Central memory CD8-positive, alpha-beta T cell (primary cell): ENCODE measurements at regions not wholly inside any gene's neighbourhood (a gene's known extent, or its start where the extent isn't known, plus 50 kb on each side); places are given as distances from the start of the nearest gene placed in this dataset.
"Not testable (repeated sequence)": the region's sequence is repeated elsewhere in the genome, so short reads cannot be mapped to it uniquely, and the experiment has no call there.

Source experiments
- ATAC-seq: fragments of 150-1000 bp; cut with Tn5 transposase; replicated peaks from 2 replicates; pipeline ENCODE4 v1.10.0; 2022; ENCODE audit warnings: mild to moderate bottlenecking, moderate FRiP score, moderate number of reproducible peaks; ENCODE audit not compliant: poor library complexity, severe bottlenecking; ENCODE audit errors: extremely low read depth
- DNase-seq, 2 donors: peaks; one replicate each; pipeline ENCODE4 v3.0.0; 2021; ENCODE audit warnings: low spot score in 2 of 2
- H3K27ac Mint-ChIP-seq: one replicate; pipeline ENCODE4 v1.8.0; 2022; ENCODE audit warnings: low read depth, mild to moderate bottlenecking, moderate library complexity, mixed read lengths
- H3K27me3 Mint-ChIP-seq: one replicate; pipeline ENCODE4 v1.8.0; 2022; ENCODE audit warnings: mixed read lengths
- H3K36me3 Mint-ChIP-seq: one replicate; pipeline ENCODE4 v1.8.0; 2022; ENCODE audit warnings: mild to moderate bottlenecking, moderate library complexity, mixed read lengths; ENCODE audit not compliant: insufficient read depth
- H3K4me1 Mint-ChIP-seq: one replicate; pipeline ENCODE4 v1.8.0; 2022; ENCODE audit warnings: mixed read lengths
- H3K4me3 Mint-ChIP-seq: one replicate; pipeline ENCODE4 v1.8.0; 2022; ENCODE audit warnings: mild to moderate bottlenecking, moderate library complexity, mixed read lengths
- H3K9me3 Mint-ChIP-seq: one replicate; pipeline ENCODE4 v1.8.0; 2022; ENCODE audit warnings: mixed read lengths

- no peak for DNase-seq
- Mint-ChIP-seq H3K36me3 (no peaks in the 10 kb centered on the region), H3K9me3 (no peaks in the 10 kb centered on the region), H3K27me3 (no peaks in the 10 kb centered on the region), H3K27ac (no peak overlapping the region), H3K4me1 (no peaks in the 10 kb centered on the region), H3K4me3 (no peak overlapping the region)
- no peak for ATAC-seq
Measured at GRCh38 chr20:6388671-6389197, 265.9 kb upstream of the FERMT1 start.

- no peak overlapping the region for H3K27ac Mint-ChIP-seq
- no peaks in the 10 kb centered on the region for H3K27me3 Mint-ChIP-seq
- ATAC-seq (no peak), DNase-seq (no peak)
- H3K4me3 Mint-ChIP-seq: no peak overlapping the region
- H3K4me1 Mint-ChIP-seq: no peaks in the 10 kb centered on the region
- no peaks in the 10 kb centered on the region for H3K36me3 Mint-ChIP-seq
- H3K9me3 Mint-ChIP-seq: peaks cover 6% of the 10 kb centered on the region
Measured at GRCh38 chr20:6384956-6385486, 262.2 kb upstream of the FERMT1 start.

- ATAC-seq (no peak), DNase-seq (no peak)
- H3K4me1 Mint-ChIP-seq: no peaks in the 10 kb centered on the region
- peaks cover 6% of the 10 kb centered on the region for H3K9me3 Mint-ChIP-seq
- no peaks in the 10 kb centered on the region for H3K36me3 Mint-ChIP-seq
- H3K27me3 Mint-ChIP-seq: no peaks in the 10 kb centered on the region
- H3K4me3 Mint-ChIP-seq: no peak overlapping the region
- no peak overlapping the region for H3K27ac Mint-ChIP-seq
Measured at GRCh38 chr20:6384380-6384779, 261.6 kb upstream of the FERMT1 start.

DNA sequence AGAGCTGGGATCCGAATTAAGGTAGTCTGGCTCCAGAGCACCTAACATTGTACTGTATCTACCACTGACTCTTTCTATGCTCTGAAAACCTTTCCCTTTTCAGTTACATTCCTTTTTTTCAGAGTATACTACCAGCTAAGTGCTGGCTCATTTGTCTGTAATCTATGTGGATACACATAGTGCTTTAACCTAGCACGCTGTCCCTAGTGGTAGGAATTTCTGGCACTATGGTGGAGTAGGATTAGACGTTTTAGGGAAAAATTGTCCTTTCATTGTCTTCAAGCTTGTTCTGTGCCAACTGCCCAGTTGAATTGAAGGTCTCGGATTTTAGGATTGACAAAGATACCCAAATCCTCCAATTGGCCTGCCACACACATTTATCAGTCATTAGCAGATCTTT lies 259.1 kb upstream of the FERMT1 start:
- no peaks in the 10 kb centered on the region for H3K36me3 Mint-ChIP-seq
- no peak overlapping the region for H3K4me3 Mint-ChIP-seq
- peaks cover 6% of the 10 kb centered on the region for H3K9me3 Mint-ChIP-seq
- no peaks in the 10 kb centered on the region for H3K4me1 Mint-ChIP-seq
- DNase-seq: no peak
- no peak for ATAC-seq
- H3K27me3 Mint-ChIP-seq: no peaks in the 10 kb centered on the region
- no peak overlapping the region for H3K27ac Mint-ChIP-seq

DNA sequence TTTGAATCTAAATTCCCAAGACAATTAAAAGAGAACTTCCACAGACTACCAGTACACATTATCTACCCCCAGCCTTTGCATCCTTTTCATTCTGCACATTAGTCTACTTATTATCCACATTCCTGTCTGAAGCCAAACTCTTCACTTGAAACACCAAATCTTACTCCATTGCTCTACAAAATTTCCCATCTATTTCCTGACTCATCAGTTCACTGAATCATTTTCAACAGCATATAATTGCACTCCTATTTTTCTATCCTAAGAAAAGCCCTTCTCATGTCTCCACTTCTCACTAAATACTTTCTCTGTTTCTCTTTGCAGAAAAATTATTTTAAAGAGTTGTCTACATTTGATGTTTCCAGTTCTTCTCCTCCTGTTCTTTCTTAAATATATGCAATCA lies 239.4 kb upstream of the FERMT1 start:
- Mint-ChIP-seq H3K36me3 (no peaks in the 10 kb centered on the region), H3K4me3 (no peak overlapping the region), H3K4me1 (no peaks in the 10 kb centered on the region), H3K9me3 (peaks cover 6% of the 10 kb centered on the region), H3K27me3 (no peaks in the 10 kb centered on the region), H3K27ac (no peak overlapping the region)
- ATAC-seq (no peak), DNase-seq (no peak)

DNA sequence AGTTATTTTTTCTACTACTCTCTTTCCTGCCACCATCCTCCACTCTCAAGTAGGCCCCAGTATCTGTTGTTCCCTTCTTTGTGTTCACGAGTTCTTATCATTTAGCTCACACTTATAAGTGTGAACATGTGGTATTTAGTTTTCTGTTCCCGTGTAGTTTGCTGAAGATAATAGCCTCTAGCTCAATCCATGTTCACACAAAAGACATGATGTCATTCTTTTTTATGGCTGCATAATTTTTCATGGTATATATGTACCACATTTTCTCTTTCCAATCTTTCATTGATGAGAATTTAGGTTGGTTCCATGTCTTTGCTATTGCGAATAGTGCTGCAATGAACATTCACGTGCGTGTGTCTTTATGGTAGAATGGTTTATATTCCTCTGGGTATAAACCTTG lies 237.9 kb upstream of the FERMT1 start:
- no peaks in the 10 kb centered on the region for H3K9me3 Mint-ChIP-seq
- no peaks in the 10 kb centered on the region for H3K4me1 Mint-ChIP-seq
- H3K27me3 Mint-ChIP-seq: no peaks in the 10 kb centered on the region
- ATAC-seq (no peak), DNase-seq (no peak)
- no peak overlapping the region for H3K4me3 Mint-ChIP-seq
- H3K36me3 Mint-ChIP-seq: no peaks in the 10 kb centered on the region
- H3K27ac Mint-ChIP-seq: no peak overlapping the region

DNA sequence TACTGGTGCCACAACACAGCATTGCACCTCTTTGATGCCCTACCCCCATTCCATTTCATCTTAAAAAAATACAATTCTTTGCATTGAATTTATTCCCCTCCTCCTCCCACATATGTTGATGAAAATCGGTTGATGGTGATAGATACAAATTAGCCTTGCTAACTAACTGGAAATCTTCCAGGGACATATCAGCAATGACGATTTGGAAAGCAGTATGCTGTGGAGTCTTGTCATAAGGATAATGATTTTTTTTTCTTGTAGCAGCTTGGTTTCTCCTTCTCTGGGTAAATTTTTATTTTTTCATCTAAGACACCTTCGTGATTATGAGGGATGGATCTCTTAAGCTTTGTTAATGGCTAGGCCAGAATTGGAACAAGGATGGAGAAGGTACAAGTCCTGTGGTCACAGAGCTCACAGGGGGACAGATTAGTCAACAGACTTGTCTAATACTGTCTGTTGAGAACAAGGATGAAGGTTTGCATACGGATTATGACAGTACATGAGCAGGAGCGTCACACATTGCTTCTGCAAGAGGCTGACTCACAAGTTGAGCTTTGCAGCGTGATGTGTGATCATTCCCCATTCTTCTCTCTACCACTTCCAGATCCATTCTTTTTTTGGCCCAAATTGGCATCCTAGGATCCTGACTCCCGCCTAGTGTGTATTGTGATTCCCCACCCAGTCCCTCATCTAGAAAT lies 233.1 kb upstream of the FERMT1 start:
- Mint-ChIP-seq H3K4me3 (no peak overlapping the region), H3K9me3 (no peaks in the 10 kb centered on the region), H3K4me1 (no peaks in the 10 kb centered on the region), H3K27me3 (no peaks in the 10 kb centered on the region), H3K36me3 (no peaks in the 10 kb centered on the region), H3K27ac (no peak overlapping the region)
- DNase-seq (no peak), ATAC-seq (no peak)

- Mint-ChIP-seq H3K27ac (no peak overlapping the region), H3K36me3 (no peaks in the 10 kb centered on the region), H3K4me1 (no peaks in the 10 kb centered on the region), H3K27me3 (no peaks in the 10 kb centered on the region), H3K4me3 (no peak overlapping the region), H3K9me3 (no peaks in the 10 kb centered on the region)
- no peak for ATAC-seq
- no peak for DNase-seq
Measured at GRCh38 chr20:6348908-6349307, 226.1 kb upstream of the FERMT1 start.

DNA sequence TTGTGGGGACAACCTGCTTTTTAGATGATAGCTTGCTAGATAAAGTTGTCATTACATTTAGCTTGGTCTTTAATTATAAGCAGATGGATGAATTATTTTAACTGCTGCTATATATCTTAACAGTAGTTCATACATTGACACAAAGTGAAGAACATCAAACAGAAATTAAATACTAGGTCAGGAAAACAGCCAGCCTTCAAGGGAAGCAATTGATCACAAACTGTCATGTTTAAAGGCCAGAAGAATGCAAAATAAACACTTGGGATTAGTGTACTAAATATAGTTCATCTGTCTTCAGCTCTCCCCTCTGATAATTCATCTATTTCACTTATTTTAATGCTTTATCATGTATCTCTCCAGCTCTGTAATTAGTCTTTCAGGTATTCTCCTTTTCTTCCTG lies 225.1 kb upstream of the FERMT1 start:
- no peaks in the 10 kb centered on the region for H3K4me1 Mint-ChIP-seq
- no peak overlapping the region for H3K27ac Mint-ChIP-seq
- H3K27me3 Mint-ChIP-seq: no peaks in the 10 kb centered on the region
- DNase-seq (no peak), ATAC-seq (no peak)
- no peaks in the 10 kb centered on the region for H3K9me3 Mint-ChIP-seq
- no peak overlapping the region for H3K4me3 Mint-ChIP-seq
- no peaks in the 10 kb centered on the region for H3K36me3 Mint-ChIP-seq

DNA sequence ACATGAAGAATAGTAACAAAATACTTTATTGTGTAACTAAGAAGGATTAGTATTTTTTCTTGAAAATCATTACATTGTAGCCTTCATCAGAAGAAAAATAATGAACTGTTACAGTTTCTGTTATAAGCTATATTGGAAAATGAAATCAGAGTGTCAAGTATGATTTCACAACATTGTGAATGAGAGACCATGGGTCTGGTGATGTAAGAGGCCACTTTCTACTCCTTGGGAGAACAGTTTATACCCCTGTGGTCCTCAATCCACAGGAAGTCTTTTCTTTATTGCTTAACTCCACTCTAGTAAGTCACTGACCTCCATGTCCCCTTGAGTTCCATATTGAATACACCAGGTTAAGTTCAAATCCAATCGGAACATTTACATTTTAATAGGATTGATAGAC lies 218.7 kb upstream of the FERMT1 start:
- Mint-ChIP-seq H3K27me3 (no peaks in the 10 kb centered on the region), H3K36me3 (no peaks in the 10 kb centered on the region), H3K4me3 (no peak overlapping the region), H3K4me1 (no peaks in the 10 kb centered on the region), H3K9me3 (no peaks in the 10 kb centered on the region), H3K27ac (no peak overlapping the region)
- ATAC-seq (no peak), DNase-seq (no peak)

DNA sequence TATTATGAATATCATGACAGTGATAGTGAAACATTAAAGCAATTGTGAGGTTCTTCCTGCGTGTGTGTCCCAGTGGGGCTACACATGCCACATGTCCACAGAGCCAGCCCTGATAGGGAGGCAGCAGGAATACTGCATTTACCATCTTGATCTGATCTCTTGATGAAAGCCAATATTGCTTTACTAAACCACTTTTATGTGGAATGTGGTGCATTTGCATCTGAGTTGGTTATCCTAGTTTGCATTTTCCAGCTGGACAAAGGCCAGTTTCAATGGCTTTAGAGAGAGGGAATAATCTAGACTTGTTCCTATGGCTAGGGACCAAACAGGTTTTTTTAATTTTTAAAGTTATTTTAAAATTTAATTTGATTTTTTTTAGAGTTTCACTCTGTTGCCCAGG lies 216.3 kb upstream of the FERMT1 start:
- Mint-ChIP-seq H3K27ac (no peak overlapping the region), H3K36me3 (no peaks in the 10 kb centered on the region), H3K4me1 (no peaks in the 10 kb centered on the region), H3K9me3 (no peaks in the 10 kb centered on the region), H3K4me3 (no peak overlapping the region), H3K27me3 (no peaks in the 10 kb centered on the region)
- no peak for DNase-seq
- no peak for ATAC-seq

- no peaks in the 10 kb centered on the region for H3K27me3 Mint-ChIP-seq
- no peaks in the 10 kb centered on the region for H3K36me3 Mint-ChIP-seq
- no peak overlapping the region for H3K27ac Mint-ChIP-seq
- DNase-seq (no peak), ATAC-seq (no peak)
- peaks cover 6% of the 10 kb centered on the region for H3K9me3 Mint-ChIP-seq
- H3K4me1 Mint-ChIP-seq: no peaks in the 10 kb centered on the region
- H3K4me3 Mint-ChIP-seq: no peak overlapping the region
Measured at GRCh38 chr20:6333110-6333509, 210.3 kb upstream of the FERMT1 start.

- H3K9me3 Mint-ChIP-seq: peaks cover 18% of the 10 kb centered on the region
- H3K4me3 Mint-ChIP-seq, H3K36me3 Mint-ChIP-seq, DNase-seq, ATAC-seq, H3K4me1 Mint-ChIP-seq, H3K27me3 Mint-ChIP-seq, H3K27ac Mint-ChIP-seq: not testable (repeated sequence)
Measured at GRCh38 chr20:6321235-6321634, 198.4 kb upstream of the FERMT1 start.
